ENCODE measurements at regions not wholly inside any gene's neighbourhood (a gene's known extent, or its start where the extent isn't known, plus 50 kb on each side); places are given as distances from the start of the nearest gene placed in this dataset.

- Histone ChIP-seq H3K4me3 (ENCODE audit: low read length) (no peak overlapping the region), H3K9me2 (replicated peaks; ENCODE audit: control insufficient read depth, low read length) (no peaks in the 10 kb centered on the region), H3K27me3 (ENCODE audit: control insufficient read depth, low read length) (no peaks in the 10 kb centered on the region), H3K9me3 (ENCODE audit: control insufficient read depth, insufficient read depth, low read length) (peaks cover 6% of the 10 kb centered on the region; the same call in 1 of the 2 replicates), H3K4me1 (ENCODE audit: control insufficient read depth, low read length) (no peaks in the 10 kb centered on the region), H3K27ac (ENCODE audit: low read depth, low read length) (no peak overlapping the region), H3K4me2 (ENCODE audit: low read length) (no peak overlapping the region), H4K20me1 (ENCODE audit: control insufficient read depth, insufficient read depth, low read depth, low read length) (no peaks in the 10 kb centered on the region), H3K79me2 (ENCODE audit: control insufficient read depth, low read length) (no peaks in the 10 kb centered on the region), H3F3A (ENCODE audit: control insufficient read depth, insufficient read depth) (no peaks in the 10 kb centered on the region), H3K36me3 (ENCODE audit: control insufficient read depth, low read length) (no peaks in the 10 kb centered on the region)
- TF ChIP-seq, protein P1, sequence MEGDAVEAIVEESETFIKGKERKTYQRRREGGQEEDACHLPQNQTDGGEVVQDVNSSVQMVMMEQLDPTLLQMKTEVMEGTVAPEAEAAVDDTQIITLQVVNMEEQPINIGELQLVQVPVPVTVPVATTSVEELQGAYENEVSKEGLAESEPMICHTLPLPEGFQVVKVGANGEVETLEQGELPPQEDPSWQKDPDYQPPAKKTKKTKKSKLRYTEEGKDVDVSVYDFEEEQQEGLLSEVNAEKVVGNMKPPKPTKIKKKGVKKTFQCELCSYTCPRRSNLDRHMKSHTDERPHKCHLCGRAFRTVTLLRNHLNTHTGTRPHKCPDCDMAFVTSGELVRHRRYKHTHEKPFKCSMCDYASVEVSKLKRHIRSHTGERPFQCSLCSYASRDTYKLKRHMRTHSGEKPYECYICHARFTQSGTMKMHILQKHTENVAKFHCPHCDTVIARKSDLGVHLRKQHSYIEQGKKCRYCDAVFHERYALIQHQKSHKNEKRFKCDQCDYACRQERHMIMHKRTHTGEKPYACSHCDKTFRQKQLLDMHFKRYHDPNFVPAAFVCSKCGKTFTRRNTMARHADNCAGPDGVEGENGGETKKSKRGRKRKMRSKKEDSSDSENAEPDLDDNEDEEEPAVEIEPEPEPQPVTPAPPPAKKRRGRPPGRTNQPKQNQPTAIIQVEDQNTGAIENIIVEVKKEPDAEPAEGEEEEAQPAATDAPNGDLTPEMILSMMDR (IDR thresholded peaks at IDR 0.05; ENCODE audit: low read depth, low read length, poor library complexity, severe bottlenecking) = no peak
- TF ChIP-seq EZH2phosphoT487 (IDR thresholded peaks at IDR 0.05; ENCODE audit: borderline replicate concordance, low read length) = no peak
Measured at GRCh38 chr2:234198976-234199375, 148.5 kb downstream of the SPP2 start.

DNA sequence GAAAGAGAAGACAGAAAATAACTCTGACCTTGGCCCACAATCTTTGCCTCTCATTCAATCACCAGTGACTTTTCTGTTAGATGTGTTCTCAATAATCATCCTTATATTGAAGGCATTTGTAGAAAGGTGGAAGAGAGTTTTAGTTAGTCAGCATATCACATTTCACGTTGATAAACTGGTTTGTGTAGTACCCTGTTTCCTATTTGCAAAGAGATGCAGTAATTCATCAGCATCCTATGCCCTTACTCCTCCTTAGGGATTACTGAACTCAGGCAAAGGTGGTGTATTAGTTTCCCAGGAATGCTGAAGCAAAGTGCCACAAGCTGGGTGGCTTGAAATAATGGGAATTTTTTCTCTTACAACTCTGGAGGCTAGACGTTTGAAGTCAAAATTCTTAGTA lies 145.0 kb downstream of the SPP2 start:
- Histone ChIP-seq H3K79me2 (ENCODE audit: control insufficient read depth, low read length) (no peaks in the 10 kb centered on the region), H4K20me1 (ENCODE audit: control insufficient read depth, insufficient read depth, low read depth, low read length) (no peaks in the 10 kb centered on the region), H3K36me3 (ENCODE audit: control insufficient read depth, low read length) (no peaks in the 10 kb centered on the region), H3F3A (ENCODE audit: control insufficient read depth, insufficient read depth) (no peaks in the 10 kb centered on the region), H3K4me3 (ENCODE audit: low read length) (no peak overlapping the region), H3K4me1 (ENCODE audit: control insufficient read depth, low read length) (no peaks in the 10 kb centered on the region), H3K9me2 (replicated peaks; ENCODE audit: control insufficient read depth, low read length) (no peaks in the 10 kb centered on the region), H3K4me2 (ENCODE audit: low read length) (no peak overlapping the region), H3K27ac (ENCODE audit: low read depth, low read length) (no peak overlapping the region), H3K27me3 (ENCODE audit: control insufficient read depth, low read length) (no peaks in the 10 kb centered on the region), H3K9me3 (ENCODE audit: control insufficient read depth, insufficient read depth, low read length) (no peaks in the 10 kb centered on the region)
- TF ChIP-seq EZH2phosphoT487 (IDR thresholded peaks at IDR 0.05; ENCODE audit: borderline replicate concordance, low read length) = no peak
- TF ChIP-seq, protein P1 (IDR thresholded peaks at IDR 0.05; ENCODE audit: low read depth, low read length, poor library complexity, severe bottlenecking) = no peak

- H3K4me1 ChIP-seq (ENCODE audit: control insufficient read depth, low read length) = no peaks in the 10 kb centered on the region
- no peaks in the 10 kb centered on the region for H4K20me1 ChIP-seq (ENCODE audit: control insufficient read depth, insufficient read depth, low read depth, low read length)
- no peaks in the 10 kb centered on the region for H3K9me2 ChIP-seq (replicated peaks; ENCODE audit: control insufficient read depth, low read length)
- H3K79me2 ChIP-seq (ENCODE audit: control insufficient read depth, low read length) = no peaks in the 10 kb centered on the region
- H3K4me3 ChIP-seq (ENCODE audit: low read length) = no peak overlapping the region
- H3F3A ChIP-seq (ENCODE audit: control insufficient read depth, insufficient read depth) = no peaks in the 10 kb centered on the region
- H3K9me3 ChIP-seq (ENCODE audit: control insufficient read depth, insufficient read depth, low read length) = no peaks in the 10 kb centered on the region
- H3K27me3 ChIP-seq (ENCODE audit: control insufficient read depth, low read length) = no peaks in the 10 kb centered on the region
- H3K27ac ChIP-seq (ENCODE audit: low read depth, low read length) = no peak overlapping the region
- no peaks in the 10 kb centered on the region for H3K36me3 ChIP-seq (ENCODE audit: control insufficient read depth, low read length)
- TF ChIP-seq EZH2phosphoT487 (IDR thresholded peaks at IDR 0.05; ENCODE audit: borderline replicate concordance, low read length) = no peak
- TF ChIP-seq, protein P1 (IDR thresholded peaks at IDR 0.05; ENCODE audit: low read depth, low read length, poor library complexity, severe bottlenecking) = no peak
- no peak overlapping the region for H3K4me2 ChIP-seq (ENCODE audit: low read length)
Measured at GRCh38 chr2:234193977-234194563, 143.6 kb downstream of the SPP2 start.
